H1 (cell line): ENCODE measurements at regions not wholly inside any gene's neighbourhood (a gene's known extent, or its start where the extent isn't known, plus 50 kb on each side); places are given as distances from the start of the nearest gene placed in this dataset.

Experiments
- CTCF ChIA-PET: fragments of 300-600 bp; sonication (Branson Sonifier 250); formaldehyde crosslinking; loops from one replicate; lab custom pipeline; 2021; ENCODE audit not compliant: partially characterized antibody; lab: Charles Lee
- POLR2A ChIA-PET: fragments of 300-600 bp; sonication (Branson Sonifier 250); formaldehyde crosslinking; loops from one replicate; lab custom pipeline; 2021; ENCODE audit warnings: inconsistent platforms; ENCODE audit not compliant: partially characterized antibody; lab: Charles Lee
- DNase-seq, 2 experiments: peaks; one replicate each; pipeline versions ENCODE4 v3.0.0 to v3.0.0-alpha.2; 2010 to 2022; ENCODE audit warnings: low spot score in 2 of 2, low read depth in 1 of 2, mixed read lengths in 1 of 2
- FAIRE-seq: peaks from 2 replicates; lab custom pipeline; 2011; peaks lifted over from hg19 to GRCh38; lab: Jason Lieb, UNC
- H2AFZ ChIP-seq: 2 replicates; pipeline ENCODE4 v1.8.1; 2012; ENCODE audit warnings: low read length, inconsistent platforms
- H2AK5ac ChIP-seq: 2 replicates; pipeline ENCODE4 v1.6.1; 2013; ENCODE audit warnings: low read depth, low read length
- H2BK120ac ChIP-seq: replicated peaks from 2 replicates; pipeline ENCODE3; 2013; ENCODE audit warnings: low read depth, low read length, inconsistent platforms
- H2BK12ac ChIP-seq: 2 replicates; pipeline ENCODE4 v1.6.1; 2013; ENCODE audit warnings: low read depth, low read length
- H2BK15ac ChIP-seq: 2 replicates; pipeline ENCODE4 v1.6.1; 2013; ENCODE audit warnings: low read length
- H2BK20ac ChIP-seq: 2 replicates; pipeline ENCODE4 v1.6.1; 2013; ENCODE audit warnings: low read length
- H2BK5ac ChIP-seq: 2 replicates; pipeline ENCODE4 v1.6.1; 2013; ENCODE audit warnings: low read depth, low read length
- H3K14ac ChIP-seq: 2 replicates; pipeline ENCODE4 v1.6.1; 2013; ENCODE audit warnings: inconsistent platforms; ENCODE audit not compliant: insufficient read length
- H3K18ac ChIP-seq: 2 replicates; pipeline ENCODE4 v1.6.1; 2013; ENCODE audit warnings: low read length; ENCODE audit errors: extremely low read depth
- H3K23ac ChIP-seq: 2 replicates; pipeline ENCODE4 v1.6.1; 2013; ENCODE audit warnings: inconsistent platforms; ENCODE audit not compliant: insufficient read length
- H3K23me2 ChIP-seq: 2 replicates; pipeline ENCODE4 v1.6.1; 2013; ENCODE audit warnings: low read depth, low read length
- H3K27ac ChIP-seq: 2 replicates; pipeline ENCODE4 v1.6.1; 2011; ENCODE audit warnings: low read depth, low read length, inconsistent platforms
- H3K27me3 ChIP-seq, 4 experiments: replicated peaks in 1 of 4; 1 replicate in 1 of 4; 2 replicates in 3 of 4; pipeline versions ENCODE4 v1.6.1 to v1.8.1; 2011 to 2013; ENCODE audit warnings: low read length in 3 of 4, mild to moderate bottlenecking in 3 of 4, inconsistent platforms in 2 of 4, mixed read lengths in 2 of 4, moderate library complexity in 1 of 4; ENCODE audit not compliant: control insufficient read depth in 3 of 4, insufficient read depth in 3 of 4; ENCODE audit errors: extremely low read depth in 1 of 4
- H3K36me3 ChIP-seq, 4 experiments: 2 replicates each; pipeline versions ENCODE4 v1.6.1 to v1.8.1; 2011 to 2013; ENCODE audit warnings: mild to moderate bottlenecking in 4 of 4, low read length in 3 of 4, moderate library complexity in 2 of 4, control low read depth in 1 of 4, inconsistent platforms in 1 of 4; ENCODE audit not compliant: insufficient read depth in 4 of 4, control insufficient read depth in 2 of 4
- H3K4ac ChIP-seq: replicated peaks from 2 replicates; pipeline ENCODE3; 2013; ENCODE audit warnings: low read length, low read depth, mixed read lengths, inconsistent platforms; ENCODE audit not compliant: insufficient read length
- H3K4me1 ChIP-seq, 4 experiments: replicated peaks in 1 of 4; 1 replicate in 1 of 4; 2 replicates in 3 of 4; pipeline versions ENCODE4 v1.6.1 to v1.8.1; 2011 to 2013; ENCODE audit warnings: low read length in 3 of 4, inconsistent platforms in 2 of 4, mixed read lengths in 1 of 4; ENCODE audit not compliant: insufficient read depth in 4 of 4, control insufficient read depth in 3 of 4
- H3K4me2 ChIP-seq, 2 experiments: 2 replicates each; pipeline versions ENCODE4 v1.6.1 to v1.8.1; 2011 to 2013; ENCODE audit warnings: low read depth in 2 of 2, low read length in 2 of 2, control low read depth in 1 of 2, inconsistent platforms in 1 of 2, mild to moderate bottlenecking in 1 of 2; ENCODE audit not compliant: insufficient read depth in 1 of 2
- H3K4me3 ChIP-seq, 4 experiments: fragments of 200-600, 300-600 bp in 1 of 4; sonication (generic), shearing (Covaris generic), sonication (Bioruptor Twin) in 1 of 4; 2 replicates each; pipeline versions ENCODE4 v1.5.1 to v1.8.1; 2011 to 2016; ENCODE audit warnings: low read length in 4 of 4, low read depth in 3 of 4, control low read depth in 2 of 4, inconsistent platforms in 2 of 4, mild to moderate bottlenecking in 2 of 4, mixed read lengths in 1 of 4, moderate library complexity in 1 of 4; ENCODE audit not compliant: insufficient read depth in 2 of 4; ENCODE audit errors: extremely low read depth in 1 of 4
- H3K56ac ChIP-seq: replicated peaks from 2 replicates; pipeline ENCODE3; 2013; ENCODE audit warnings: low read depth, mild to moderate bottlenecking, mixed read lengths, low read length, inconsistent platforms; ENCODE audit not compliant: insufficient read length
- H3K79me1 ChIP-seq: 2 replicates; pipeline ENCODE4 v1.6.1; 2013; ENCODE audit warnings: low read depth, low read length, control low read depth
- H3K79me2 ChIP-seq, 2 experiments: 2 replicates each; pipeline versions ENCODE4 v1.6.1 to v1.8.1; 2012 to 2013; ENCODE audit warnings: low read length in 2 of 2, mild to moderate bottlenecking in 2 of 2, inconsistent platforms in 1 of 2; ENCODE audit not compliant: insufficient read depth in 2 of 2, control insufficient read depth in 1 of 2
- H3K9ac ChIP-seq, 4 experiments: replicated peaks in 1 of 4; 1 replicate in 1 of 4; 2 replicates in 3 of 4; pipeline versions ENCODE4 v1.6.1 to v1.8.1; 2011 to 2013; ENCODE audit warnings: low read depth in 3 of 4, low read length in 3 of 4, control low read depth in 2 of 4, mild to moderate bottlenecking in 2 of 4, moderate library complexity in 2 of 4, inconsistent platforms in 1 of 4; ENCODE audit errors: extremely low read depth in 1 of 4
- H3K9me3 ChIP-seq, 2 experiments: 2 replicates each; pipeline versions ENCODE4 v1.6.1 to v1.8.1; 2012 to 2013; ENCODE audit warnings: mild to moderate bottlenecking in 2 of 2, moderate library complexity in 2 of 2, control low read depth in 1 of 2, inconsistent platforms in 1 of 2, low read depth in 1 of 2, low read length in 1 of 2, mixed read lengths in 1 of 2; ENCODE audit not compliant: insufficient read depth in 2 of 2
- H4K20me1 ChIP-seq, 2 experiments: replicated peaks in 1 of 2; 2 replicates each; pipeline versions ENCODE3 to v1.8.1; 2011 to 2013; ENCODE audit warnings: inconsistent platforms in 2 of 2, low read length in 2 of 2, mild to moderate bottlenecking in 1 of 2; ENCODE audit not compliant: insufficient read depth in 2 of 2, control insufficient read depth in 1 of 2
- H4K5ac ChIP-seq: 2 replicates; pipeline ENCODE4 v1.6.1; 2013; ENCODE audit warnings: low read length, low read depth, mixed read lengths, inconsistent platforms; ENCODE audit not compliant: insufficient read length
- H4K8ac ChIP-seq: 2 replicates; pipeline ENCODE4 v1.8.0; 2013; ENCODE audit warnings: mild to moderate bottlenecking, moderate library complexity, low read length, inconsistent platforms; ENCODE audit not compliant: insufficient read depth; ENCODE audit errors: extremely low read depth
- H4K91ac ChIP-seq: replicated peaks from 2 replicates; pipeline ENCODE3; 2013; ENCODE audit warnings: low read length, mixed read lengths, inconsistent platforms; ENCODE audit not compliant: insufficient read length
- ASH2L ChIP-seq: fragments of 200-600, 300-600 bp; sonication (generic); IDR thresholded peaks from one replicate; pipeline ENCODE4 v1.7.1; 2017; ENCODE audit warnings: low read length
- ATF3 ChIP-seq: IDR thresholded peaks from 2 replicates; pipeline ENCODE4 v1.6.1; 2011; ENCODE audit warnings: low read depth, mild to moderate bottlenecking, low read length; ENCODE audit not compliant: insufficient read depth
- CEBPB ChIP-seq: IDR thresholded peaks from 2 replicates; pipeline ENCODE4 v1.6.1; 2012; ENCODE audit warnings: low read depth, low read length
- CREB1 ChIP-seq: IDR thresholded peaks from 2 replicates; pipeline ENCODE4 v1.6.1; 2012; ENCODE audit warnings: inconsistent platforms
- KDM1A ChIP-seq: fragments of 200-600, 300-600 bp; sonication (generic); IDR thresholded peaks from 2 replicates; pipeline ENCODE4 v1.7.1; 2016; ENCODE audit warnings: mild to moderate bottlenecking, low read length, borderline replicate concordance
- KDM4A ChIP-seq: IDR thresholded peaks from one replicate; pipeline ENCODE4 v1.7.1; 2012; ENCODE audit warnings: low read depth, mild to moderate bottlenecking, moderate library complexity, low read length, inconsistent platforms; ENCODE audit not compliant: severe bottlenecking
- RFX5 ChIP-seq: IDR thresholded peaks from 2 replicates; pipeline ENCODE4 v1.6.1; 2011; ENCODE audit warnings: low read depth, low read length, improper control_type of control experiment, borderline replicate concordance
- RNF2 ChIP-seq: fragments of 200-900, 300-1000 bp; sonication (generic); IDR thresholded peaks from 2 replicates; pipeline ENCODE4 v1.7.1; 2016; ENCODE audit warnings: borderline replicate concordance, low read depth, mild to moderate bottlenecking, antibody characterized with exemption, low read length; ENCODE audit not compliant: poor library complexity, severe bottlenecking; ENCODE audit errors: missing control alignments
- SUZ12 ChIP-seq: fragments of 200-600 bp; sonication (generic); IDR thresholded peaks from 2 replicates; pipeline ENCODE4 v1.6.1; 2012; ENCODE audit warnings: mild to moderate bottlenecking, inconsistent platforms, low read length, moderate library complexity, mixed read lengths
- TCF12 ChIP-seq: IDR thresholded peaks from 2 replicates; pipeline ENCODE4 v1.6.1; 2011; ENCODE audit warnings: low read depth, mild to moderate bottlenecking, low read length
- TEAD4 ChIP-seq: IDR thresholded peaks from 2 replicates; pipeline ENCODE4 v1.6.1; 2012; ENCODE audit warnings: low read depth, low read length, inconsistent platforms, mixed read lengths
- WGBS, 2 experiments: shearing (Covaris generic) in 1 of 2; methylation state at CpG; one replicate each; pipeline versions ENCODE4 v1.1.6 to v1.1.7; 2013 to 2015; ENCODE audit warnings: low lambda C conversion rate in 2 of 2, mixed read lengths in 2 of 2, inconsistent platforms in 1 of 2, low coverage in 1 of 2, missing lambda C conversion rate in 1 of 2; ENCODE audit not compliant: insufficient replicate concordance in 2 of 2, insufficient coverage in 1 of 2, insufficient read length in 1 of 2; ENCODE audit errors: extremely low coverage in 1 of 2, missing lambda C conversion rate in 1 of 2; 5-methylcytosine and 5-hydroxymethylcytosine counted together

GRCh38 chr6:93964926-93965325 lies 545.6 kb upstream of the EPHA7 start:
- no peaks in the 10 kb centered on the region for H3K27me3 ChIP-seq
- no peak overlapping the region for H4K91ac ChIP-seq
- no peaks in the 10 kb centered on the region for H4K20me1 ChIP-seq
- H3K27ac ChIP-seq: no peak overlapping the region
- H3K14ac ChIP-seq: no peak overlapping the region
- CTCF ChIA-PET: no interaction called here
- H3K4ac ChIP-seq: no peak overlapping the region
- 78% methylated on average over 1 of the region's 1 CpG; no CpG with 5 or more reads in 1 of the 2 experiments for WGBS, 2 experiments
- no peak overlapping the region for H3K18ac ChIP-seq
- H4K5ac ChIP-seq: no peak overlapping the region
- no peaks in the 10 kb centered on the region; a peak in 1 of 7 replicates for H3K4me1 ChIP-seq
- no peak for TF ChIP-seq RNF2
- no peak for TF ChIP-seq TCF12
- TF ChIP-seq ASH2L: no peak
- TF ChIP-seq TEAD4: no peak
- no peak for TF ChIP-seq KDM1A
- no peak for TF ChIP-seq CREB1
- no peak for TF ChIP-seq CEBPB
- TF ChIP-seq ATF3: no peak
- TF ChIP-seq RFX5: no peak
- no peak for TF ChIP-seq SUZ12
- TF ChIP-seq KDM4A: no peak
- H3K56ac ChIP-seq: no peak overlapping the region
- no peak overlapping the region for H2BK5ac ChIP-seq
- H2BK120ac ChIP-seq: no peak overlapping the region
- H3K4me2 ChIP-seq: no peak overlapping the region
- H3K79me2 ChIP-seq: no peaks in the 10 kb centered on the region
- FAIRE-seq (no peak), DNase-seq (no peak)
- H2AK5ac ChIP-seq: no peak overlapping the region
- no peak overlapping the region for H2AFZ ChIP-seq
- H2BK20ac ChIP-seq: no peak overlapping the region
- no peaks in the 10 kb centered on the region for H3K23me2 ChIP-seq
- H4K8ac ChIP-seq: no peak overlapping the region
- H3K79me1 ChIP-seq: no peaks in the 10 kb centered on the region
- H3K9ac ChIP-seq: no peak overlapping the region
- no peak overlapping the region for H3K4me3 ChIP-seq
- H3K9me3 ChIP-seq: no peaks in the 10 kb centered on the region
- H3K23ac ChIP-seq: no peak overlapping the region
- H2BK15ac ChIP-seq: no peak overlapping the region
- H3K36me3 ChIP-seq: no peaks in the 10 kb centered on the region
- no peak overlapping the region for H2BK12ac ChIP-seq
- POLR2A ChIA-PET: no interaction called here
